Smooth muscle cell (in vitro differentiated cells): ENCODE measurements at regions not wholly inside any gene's neighbourhood (a gene's known extent, or its start where the extent isn't known, plus 50 kb on each side); places are given as distances from the start of the nearest gene placed in this dataset.

Experiments
- DNase-seq: peaks from one replicate; lab custom pipeline; 2025; ENCODE audit not compliant: unreplicated experiment; lab: John Stamatoyannopoulos, UW
- H2AFZ ChIP-seq: fragments of 200-600 bp; sonication (generic); 2 replicates; pipeline ENCODE4 v1.6.0; 2016; ENCODE audit warnings: antibody characterized with exemption, low read depth, mild to moderate bottlenecking
- H3F3A ChIP-seq: fragments of 200-600 bp; sonication (generic); 2 replicates; pipeline ENCODE4 v1.6.0; 2017; ENCODE audit warnings: antibody characterized with exemption, low read depth
- H3K27ac ChIP-seq: fragments of 200-600 bp; sonication (generic); 2 replicates; pipeline ENCODE4 v1.5.1; 2016; ENCODE audit warnings: low read depth, mild to moderate bottlenecking
- H3K27me3 ChIP-seq: fragments of 200-600 bp; sonication (generic); 2 replicates; pipeline ENCODE4 v1.6.1; 2016; ENCODE audit warnings: low read depth, mild to moderate bottlenecking
- H3K36me3 ChIP-seq: fragments of 200-600 bp; sonication (generic); 2 replicates; pipeline ENCODE4 v1.5.1; 2016; ENCODE audit warnings: low read depth
- H3K4me1 ChIP-seq: fragments of 200-600 bp; sonication (generic); 2 replicates; pipeline ENCODE4 v1.5.1; 2016; ENCODE audit warnings: low read depth
- H3K4me2 ChIP-seq: fragments of 200-600 bp; sonication (generic); 2 replicates; pipeline ENCODE4 v1.6.0; 2016; ENCODE audit warnings: mild to moderate bottlenecking
- H3K4me3 ChIP-seq: fragments of 200-600 bp; sonication (generic); 2 replicates; pipeline ENCODE4 v1.5.1; 2016; ENCODE audit warnings: mild to moderate bottlenecking
- H3K79me2 ChIP-seq: fragments of 200-600 bp; sonication (generic); 2 replicates; pipeline ENCODE4 v1.6.0; 2016; ENCODE audit warnings: low read depth, mild to moderate bottlenecking
- H3K9ac ChIP-seq: fragments of 200-600 bp; sonication (generic); 2 replicates; pipeline ENCODE4 v1.6.0; 2016; ENCODE audit warnings: low read depth
- H3K9me3 ChIP-seq: fragments of 200-600 bp; sonication (generic); replicated peaks from 2 replicates; pipeline ENCODE4 v1.5.1; 2016; ENCODE audit warnings: low read depth
- H4K20me1 ChIP-seq: fragments of 200-600 bp; sonication (generic); 2 replicates; pipeline ENCODE4 v1.6.0; 2016; ENCODE audit warnings: low read depth
- WGBS: methylation state at CpG from one replicate; pipeline ENCODE4 v1.1.7; 2016; ENCODE audit warnings: low lambda C conversion rate; 5-methylcytosine and 5-hydroxymethylcytosine counted together
- TF ChIP-seq, protein P1 (sequence below): fragments of 200-600 bp; sonication (generic); IDR thresholded peaks from 2 replicates; pipeline ENCODE4 v1.5.1; 2017; ENCODE audit warnings: borderline replicate concordance, mild to moderate bottlenecking, antibody characterized with exemption; ENCODE audit not compliant: insufficient read depth, poor library complexity, severe bottlenecking

- TF ChIP-seq, protein P1, sequence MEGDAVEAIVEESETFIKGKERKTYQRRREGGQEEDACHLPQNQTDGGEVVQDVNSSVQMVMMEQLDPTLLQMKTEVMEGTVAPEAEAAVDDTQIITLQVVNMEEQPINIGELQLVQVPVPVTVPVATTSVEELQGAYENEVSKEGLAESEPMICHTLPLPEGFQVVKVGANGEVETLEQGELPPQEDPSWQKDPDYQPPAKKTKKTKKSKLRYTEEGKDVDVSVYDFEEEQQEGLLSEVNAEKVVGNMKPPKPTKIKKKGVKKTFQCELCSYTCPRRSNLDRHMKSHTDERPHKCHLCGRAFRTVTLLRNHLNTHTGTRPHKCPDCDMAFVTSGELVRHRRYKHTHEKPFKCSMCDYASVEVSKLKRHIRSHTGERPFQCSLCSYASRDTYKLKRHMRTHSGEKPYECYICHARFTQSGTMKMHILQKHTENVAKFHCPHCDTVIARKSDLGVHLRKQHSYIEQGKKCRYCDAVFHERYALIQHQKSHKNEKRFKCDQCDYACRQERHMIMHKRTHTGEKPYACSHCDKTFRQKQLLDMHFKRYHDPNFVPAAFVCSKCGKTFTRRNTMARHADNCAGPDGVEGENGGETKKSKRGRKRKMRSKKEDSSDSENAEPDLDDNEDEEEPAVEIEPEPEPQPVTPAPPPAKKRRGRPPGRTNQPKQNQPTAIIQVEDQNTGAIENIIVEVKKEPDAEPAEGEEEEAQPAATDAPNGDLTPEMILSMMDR = no peak
- Histone ChIP-seq H2AFZ (no peak overlapping the region), H4K20me1 (no peaks in the 10 kb centered on the region), H3K9ac (no peak overlapping the region), H3K79me2 (no peaks in the 10 kb centered on the region), H3K36me3 (no peaks in the 10 kb centered on the region), H3F3A (no peaks in the 10 kb centered on the region), H3K9me3 (no peaks in the 10 kb centered on the region), H3K4me1 (peaks cover 7% of the 10 kb centered on the region), H3K4me3 (no peak overlapping the region), H3K27ac (no peak overlapping the region), H3K4me2 (no peak overlapping the region), H3K27me3 (no peaks in the 10 kb centered on the region)
- DNase-seq = no peak
- 84% methylated on average over 1 of the region's 1 CpG for WGBS
Measured at GRCh38 chr2:22703286-22703920, 681.6 kb upstream of the KLHL29 start.

DNA sequence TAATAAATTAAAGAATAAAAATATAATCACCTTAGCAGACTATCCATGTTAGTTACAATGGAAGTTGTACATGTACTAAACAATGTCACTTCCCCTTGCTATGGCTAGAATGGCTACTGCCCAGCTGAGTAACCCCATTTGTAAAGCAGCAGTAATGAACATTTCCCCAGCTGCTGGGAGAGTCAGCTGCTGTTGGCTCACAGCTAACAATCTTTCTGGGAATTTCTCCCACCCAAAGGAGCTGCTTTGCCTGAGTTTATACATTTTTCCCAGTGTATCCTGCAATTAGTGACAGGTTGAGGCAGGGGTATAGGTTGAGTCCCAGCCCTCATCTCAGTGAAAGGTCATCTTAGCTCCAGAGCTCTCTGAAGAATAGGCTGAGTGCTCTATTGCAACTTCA, 665.6 kb upstream of the KLHL29 start:
- H3K79me2 ChIP-seq = no peaks in the 10 kb centered on the region

DNA sequence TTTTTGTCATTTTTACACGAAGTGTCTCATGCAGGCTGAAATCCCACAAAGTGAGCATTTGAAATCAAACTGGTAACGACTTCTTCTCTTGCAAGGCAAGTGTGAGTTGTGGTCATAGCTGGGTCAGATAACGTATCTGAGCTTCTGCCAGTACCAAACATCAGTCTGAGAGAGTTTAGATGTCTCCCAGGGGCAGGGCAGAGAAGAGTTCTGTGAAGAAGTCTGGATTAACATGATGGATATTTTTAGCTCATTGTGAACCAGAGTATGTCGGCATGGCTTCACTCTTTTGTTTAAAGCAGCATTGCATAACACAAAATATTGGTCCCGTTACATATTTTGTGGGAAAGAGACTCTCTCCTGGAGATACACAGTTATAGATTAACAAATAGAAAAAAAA, 655.5 kb upstream of the KLHL29 start:
- H3K9me3 ChIP-seq = no peaks in the 10 kb centered on the region
- no peak overlapping the region for H2AFZ ChIP-seq
- H3K4me2 ChIP-seq = no peak overlapping the region
- H3K27me3 ChIP-seq = no peaks in the 10 kb centered on the region
- no peaks in the 10 kb centered on the region for H3K36me3 ChIP-seq
- no peaks in the 10 kb centered on the region for H3K79me2 ChIP-seq
- 62% methylated on average over 5 of the region's 5 CpGs for WGBS
- H3K4me1 ChIP-seq = no peaks in the 10 kb centered on the region
- TF ChIP-seq, protein P1 = no peak
- no peak for DNase-seq
- no peak overlapping the region for H3K9ac ChIP-seq
- H3K4me3 ChIP-seq = no peak overlapping the region
- no peaks in the 10 kb centered on the region for H3F3A ChIP-seq
- no peaks in the 10 kb centered on the region for H4K20me1 ChIP-seq
- no peak overlapping the region for H3K27ac ChIP-seq

More for the DNA sequence above, 665.6 kb upstream of the KLHL29 start:
- Histone ChIP-seq H3K27me3 (no peaks in the 10 kb centered on the region), H4K20me1 (no peaks in the 10 kb centered on the region), H3K4me3 (no peak overlapping the region), H2AFZ (no peak overlapping the region), H3K4me2 (no peak overlapping the region), H3K36me3 (no peaks in the 10 kb centered on the region), H3K27ac (no peak overlapping the region), H3K4me1 (no peaks in the 10 kb centered on the region), H3K9ac (no peak overlapping the region), H3K9me3 (no peaks in the 10 kb centered on the region), H3F3A (no peaks in the 10 kb centered on the region)
- TF ChIP-seq, protein P1 = no peak
- DNase-seq = no peak

DNA sequence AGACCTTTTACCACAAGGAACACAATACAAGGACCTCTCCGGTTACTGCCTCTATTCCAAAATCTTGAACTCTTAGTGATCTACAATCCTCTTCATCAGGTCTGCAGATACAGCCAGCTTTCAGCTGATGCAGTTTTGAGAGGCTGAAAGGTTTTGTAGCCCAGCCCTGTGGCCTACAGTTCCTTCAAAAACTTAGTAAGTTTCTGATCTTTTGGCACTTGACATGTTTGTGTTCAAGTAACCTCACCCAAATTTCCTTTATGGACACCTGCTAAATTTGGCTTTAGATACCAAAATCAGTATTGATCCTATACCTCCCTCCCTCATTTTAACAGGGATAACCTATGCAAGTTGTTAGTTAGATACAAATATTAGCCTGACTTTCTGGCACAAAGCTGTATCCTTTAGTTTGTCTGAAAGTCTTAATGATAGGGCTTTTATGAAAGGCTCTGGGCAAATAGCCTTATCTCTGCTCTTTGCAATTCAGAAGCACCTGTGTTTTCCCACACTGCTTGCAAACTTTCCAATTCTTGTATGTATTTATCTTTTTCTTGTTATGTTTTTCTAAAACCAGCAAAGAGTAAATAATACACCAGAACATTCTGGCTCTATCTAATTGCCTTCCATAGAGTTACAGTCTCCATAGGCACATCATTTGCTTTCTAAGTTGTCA, 650.5 kb upstream of the KLHL29 start:
- H3K36me3 ChIP-seq = no peaks in the 10 kb centered on the region
- H3K9ac ChIP-seq = no peak overlapping the region
- H3K4me2 ChIP-seq = no peak overlapping the region
- TF ChIP-seq, protein P1 = no peak
- no peaks in the 10 kb centered on the region for H3K27me3 ChIP-seq
- no peak for DNase-seq
- H3K27ac ChIP-seq = no peak overlapping the region
- H3K4me1 ChIP-seq = no peaks in the 10 kb centered on the region
- no peaks in the 10 kb centered on the region for H4K20me1 ChIP-seq
- no peaks in the 10 kb centered on the region for H3K79me2 ChIP-seq
- no peaks in the 10 kb centered on the region for H3F3A ChIP-seq
- no peak overlapping the region for H2AFZ ChIP-seq
- no peak overlapping the region for H3K4me3 ChIP-seq
- no peaks in the 10 kb centered on the region for H3K9me3 ChIP-seq
- WGBS = 93% methylated on average over 1 of the region's 1 CpG
